Calu3 (cell line): ENCODE measurements at regions not wholly inside any gene's neighbourhood (a gene's known extent, or its start where the extent isn't known, plus 50 kb on each side); places are given as distances from the start of the nearest gene placed in this dataset.

ENCODE experiments used
- BruUV-seq: library from RNA; stranded (reverse); fragments of 400-500 nt; replicated peaks from 2 replicates; lab custom pipeline; 2021; lab: Mats Ljungman, UMichigan
- CTCF ChIA-PET: fragments of 300-600 bp; sonication (Branson Sonifier 250); formaldehyde crosslinking; loops from one replicate; lab custom pipeline; 2022; ENCODE audit warnings: antibody characterized with exemption; lab: Charles Lee
- DNase-seq: peaks from one replicate; pipeline ENCODE4 v3.0.0; 2022
- H3K27ac Mint-ChIP-seq: one replicate; pipeline ENCODE4 v1.8.0; 2022; ENCODE audit warnings: mixed read lengths; ENCODE audit not compliant: unreplicated experiment
- H3K27me3 Mint-ChIP-seq: one replicate; pipeline ENCODE4 v1.8.0; 2022; ENCODE audit warnings: mixed read lengths; ENCODE audit not compliant: unreplicated experiment
- H3K36me3 Mint-ChIP-seq: one replicate; pipeline ENCODE4 v1.8.0; 2022; ENCODE audit warnings: mild to moderate bottlenecking, moderate library complexity, mixed read lengths; ENCODE audit not compliant: insufficient read depth, unreplicated experiment
- H3K4me1 Mint-ChIP-seq: one replicate; pipeline ENCODE4 v1.8.0; 2022; ENCODE audit warnings: mild to moderate bottlenecking, low read depth, mixed read lengths; ENCODE audit not compliant: unreplicated experiment
- H3K4me3 Mint-ChIP-seq: one replicate; pipeline ENCODE4 v1.8.0; 2022; ENCODE audit warnings: mild to moderate bottlenecking, low read depth, moderate library complexity, mixed read lengths; ENCODE audit not compliant: unreplicated experiment
- H3K9me3 Mint-ChIP-seq: one replicate; pipeline ENCODE4 v1.8.0; 2022; ENCODE audit warnings: low read depth, mixed read lengths; ENCODE audit not compliant: unreplicated experiment
- CTCF ChIP-seq: fragments of 200-600 bp; IDR thresholded peaks from one replicate; pipeline ENCODE4 v1.8.0; 2022; ENCODE audit warnings: antibody characterized with exemption; ENCODE audit not compliant: unreplicated experiment
- intact Hi-C: fragments of 100-400 bp; cut with micrococcal nuclease; formaldehyde crosslinking; loops from one replicate; pipeline ENCODE4 v1.10.0; 2022; ENCODE audit not compliant: unreplicated experiment

GRCh38 chr4:64829749-64830148 is 420.5 kb upstream of the TECRL start:
- H3K9me3 Mint-ChIP-seq: no peaks in the 10 kb centered on the region
- BruUV-seq: no TSS peak
- intact Hi-C loops: no loop called here
- no peaks in the 10 kb centered on the region for H3K36me3 Mint-ChIP-seq
- H3K4me3 Mint-ChIP-seq: no peak overlapping the region
- no peak for TF ChIP-seq CTCF
- no peak for DNase-seq
- H3K27me3 Mint-ChIP-seq: no peaks in the 10 kb centered on the region
- no peak overlapping the region for H3K27ac Mint-ChIP-seq
- H3K4me1 Mint-ChIP-seq: no peaks in the 10 kb centered on the region
- CTCF ChIA-PET: no interaction called here

- no peaks in the 10 kb centered on the region for H3K27me3 Mint-ChIP-seq
- no peak overlapping the region for H3K27ac Mint-ChIP-seq
- CTCF ChIA-PET: no interaction called here
- no peak overlapping the region for H3K4me3 Mint-ChIP-seq
- TF ChIP-seq CTCF: no peak
- no TSS peak for BruUV-seq
- H3K4me1 Mint-ChIP-seq: no peaks in the 10 kb centered on the region
- H3K9me3 Mint-ChIP-seq: no peaks in the 10 kb centered on the region
- no peaks in the 10 kb centered on the region for H3K36me3 Mint-ChIP-seq
- intact Hi-C loops: no loop called here
- DNase-seq: no peak
These were observed 415.3 kb upstream of the TECRL start for GRCh38 chr4:64824591-64824990.

GRCh38 chr4:64822405-64822804 is 413.2 kb upstream of the TECRL start:
- no peak for TF ChIP-seq CTCF
- Mint-ChIP-seq H3K36me3 (no peaks in the 10 kb centered on the region), H3K4me1 (no peaks in the 10 kb centered on the region), H3K4me3 (no peak overlapping the region), H3K27me3 (no peaks in the 10 kb centered on the region), H3K9me3 (no peaks in the 10 kb centered on the region), H3K27ac (no peak overlapping the region)
- CTCF ChIA-PET: no interaction called here
- no TSS peak for BruUV-seq
- no peak for DNase-seq
- intact Hi-C loops: no loop called here

- Mint-ChIP-seq H3K27me3 (no peaks in the 10 kb centered on the region), H3K9me3 (no peaks in the 10 kb centered on the region), H3K27ac (no peak overlapping the region), H3K4me1 (no peaks in the 10 kb centered on the region), H3K4me3 (no peak overlapping the region), H3K36me3 (no peaks in the 10 kb centered on the region)
- intact Hi-C loops: no loop called here
- BruUV-seq: no TSS peak
- CTCF ChIA-PET: no interaction called here
- no peak for DNase-seq
- no peak for TF ChIP-seq CTCF
These were observed 412.1 kb upstream of the TECRL start for GRCh38 chr4:64821219-64821976.
